ENCODE measurements at regions not wholly inside any gene's neighbourhood (a gene's known extent, or its start where the extent isn't known, plus 50 kb on each side); places are given as distances from the start of the nearest gene placed in this dataset.

DNA sequence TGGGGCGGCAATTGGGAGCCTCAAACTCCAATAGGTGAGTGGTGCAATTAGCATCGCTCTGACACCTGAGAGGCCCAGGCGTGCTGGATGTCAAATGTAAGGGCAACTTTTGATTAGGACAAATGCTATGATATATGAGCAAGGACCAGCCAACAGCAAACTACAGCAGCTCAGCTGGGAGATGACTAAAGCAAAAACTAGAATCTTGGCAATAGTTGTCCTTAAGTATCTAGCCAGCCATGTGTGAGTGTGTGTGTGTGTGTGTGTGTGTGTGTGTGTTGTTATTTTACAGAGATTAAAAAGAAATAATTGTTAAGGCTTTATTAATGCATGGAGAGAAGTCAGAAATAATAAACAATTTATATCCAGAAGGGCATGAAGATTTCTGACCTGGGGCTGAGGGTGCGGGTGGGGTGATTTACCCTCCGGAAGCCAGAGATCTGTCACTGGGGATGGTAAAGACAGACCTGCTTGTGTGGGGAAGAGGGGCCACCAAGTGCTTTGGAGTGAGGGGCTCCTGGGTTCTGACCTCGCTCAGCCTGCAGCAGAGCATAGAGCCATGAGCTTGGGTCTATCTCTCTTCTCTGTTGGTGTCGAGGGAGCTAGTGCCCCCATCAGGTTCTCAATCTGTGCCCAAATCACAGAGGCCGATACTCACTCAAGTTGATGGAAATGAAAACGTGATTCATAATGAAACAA lies 77.3 kb downstream of the EMX2 start:
- TF ChIP-seq, protein P1, sequence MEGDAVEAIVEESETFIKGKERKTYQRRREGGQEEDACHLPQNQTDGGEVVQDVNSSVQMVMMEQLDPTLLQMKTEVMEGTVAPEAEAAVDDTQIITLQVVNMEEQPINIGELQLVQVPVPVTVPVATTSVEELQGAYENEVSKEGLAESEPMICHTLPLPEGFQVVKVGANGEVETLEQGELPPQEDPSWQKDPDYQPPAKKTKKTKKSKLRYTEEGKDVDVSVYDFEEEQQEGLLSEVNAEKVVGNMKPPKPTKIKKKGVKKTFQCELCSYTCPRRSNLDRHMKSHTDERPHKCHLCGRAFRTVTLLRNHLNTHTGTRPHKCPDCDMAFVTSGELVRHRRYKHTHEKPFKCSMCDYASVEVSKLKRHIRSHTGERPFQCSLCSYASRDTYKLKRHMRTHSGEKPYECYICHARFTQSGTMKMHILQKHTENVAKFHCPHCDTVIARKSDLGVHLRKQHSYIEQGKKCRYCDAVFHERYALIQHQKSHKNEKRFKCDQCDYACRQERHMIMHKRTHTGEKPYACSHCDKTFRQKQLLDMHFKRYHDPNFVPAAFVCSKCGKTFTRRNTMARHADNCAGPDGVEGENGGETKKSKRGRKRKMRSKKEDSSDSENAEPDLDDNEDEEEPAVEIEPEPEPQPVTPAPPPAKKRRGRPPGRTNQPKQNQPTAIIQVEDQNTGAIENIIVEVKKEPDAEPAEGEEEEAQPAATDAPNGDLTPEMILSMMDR (conservative IDR thresholded peaks at IDR 0.05 in 1 of 2, IDR thresholded peaks at IDR 0.05 in 1 of 2; ENCODE audit: low read depth in 1 of 2, low read length in 2 of 2), result no peak
- TF ChIP-seq EZH2 (IDR thresholded peaks at IDR 0.05; ENCODE audit: low read length, missing control alignments), result no peak
